GM12878 (cell line): ENCODE measurements at regions not wholly inside any gene's neighbourhood (a gene's known extent, or its start where the extent isn't known, plus 50 kb on each side); places are given as distances from the start of the nearest gene placed in this dataset.
"Not testable (repeated sequence)": the region's sequence is repeated elsewhere in the genome, so short reads cannot be mapped to it uniquely, and the experiment has no call there.

ENCODE experiments used
- ATAC-seq: fragments of 200-7000 bp; cut with Tn5 transposase; 3 replicates; pipeline ENCODE4 v1.9.1; 2020; ENCODE audit warnings: mild to moderate bottlenecking, moderate library complexity
- BruUV-seq: library from RNA; stranded (reverse); fragments of 400-500 nt; replicated peaks from 2 replicates; lab custom pipeline; 2021; lab: Mats Ljungman, UMichigan
- CTCF ChIA-PET: fragments of 300-600 bp; sonication (Branson Sonifier 250); formaldehyde crosslinking; extraction: SDS; loops from one replicate; lab custom pipeline; 2021; ENCODE audit warnings: inconsistent platforms; lab: Yijun Ruan, JAX
- POLR2A ChIA-PET: fragments of 350-600 bp; formaldehyde crosslinking; extraction: SDS; loops from one replicate; lab custom pipeline; 2021; ENCODE audit warnings: inconsistent platforms; lab: Charles Lee
- RAD21 ChIA-PET: fragments of 300-600 bp; sonication (Branson Sonifier 250); formaldehyde crosslinking; loops from one replicate; lab custom pipeline; 2023; ENCODE audit warnings: antibody characterized with exemption; ENCODE audit not compliant: unreplicated experiment; lab: Charles Lee
- SMC1A ChIA-PET: fragments of 300-600 bp; sonication (Branson Sonifier 250); formaldehyde crosslinking; loops from one replicate; lab custom pipeline; 2023; ENCODE audit not compliant: unreplicated experiment, uncharacterized antibody; lab: Charles Lee
- DNase-seq: peaks from one replicate; pipeline ENCODE4 v3.0.0-alpha.2; 2011; ENCODE audit warnings: low read depth, low spot score
- FAIRE-seq: peaks from 3 replicates; lab custom pipeline; 2011; peaks lifted over from hg19 to GRCh38; lab: Jason Lieb, UNC
- H2AFZ ChIP-seq: 2 replicates; pipeline ENCODE4 v1.6.0; 2011; ENCODE audit warnings: low read depth, low read length, control low read depth; ENCODE audit not compliant: control insufficient read depth
- H3K27ac ChIP-seq: 2 replicates; pipeline ENCODE4 v1.5.1; 2011; ENCODE audit warnings: control low read depth; ENCODE audit not compliant: control insufficient read depth, insufficient read depth
- H3K27me3 ChIP-seq, 2 experiments: replicated peaks in 1 of 2; 2 replicates each; pipeline versions ENCODE4 v1.6.0 to v1.6.1; 2011; ENCODE audit warnings: low read length in 1 of 2; ENCODE audit not compliant: control insufficient read depth in 2 of 2, insufficient read depth in 2 of 2
- H3K36me3 ChIP-seq, 2 experiments: 2 replicates each; pipeline ENCODE4 v1.5.1; 2011; ENCODE audit warnings: low read length in 1 of 2; ENCODE audit not compliant: control insufficient read depth in 2 of 2, insufficient read depth in 2 of 2
- H3K4me1 ChIP-seq: 2 replicates; pipeline ENCODE4 v1.6.1; 2011; ENCODE audit warnings: mild to moderate bottlenecking, low read length, moderate library complexity, mixed read lengths; ENCODE audit not compliant: control insufficient read depth, insufficient read depth
- H3K4me2 ChIP-seq: 2 replicates; pipeline ENCODE4 v1.6.0; 2011; ENCODE audit warnings: control low read depth; ENCODE audit not compliant: control insufficient read depth, insufficient read depth
- H3K4me3 ChIP-seq: fragments of 200-600 bp; sonication (generic); 2 replicates; pipeline ENCODE4 v1.5.1; 2016
- H3K79me2 ChIP-seq: 2 replicates; pipeline ENCODE4 v1.6.0; 2011; ENCODE audit warnings: low read length; ENCODE audit not compliant: control insufficient read depth, insufficient read depth
- H3K9ac ChIP-seq: 2 replicates; pipeline ENCODE4 v1.8.0; 2011; ENCODE audit warnings: low read length, control low read depth, mixed read lengths; ENCODE audit not compliant: control insufficient read depth, insufficient read depth
- H3K9me3 ChIP-seq: replicated peaks from 3 replicates; pipeline ENCODE4 v1.5.1; 2011; ENCODE audit warnings: mild to moderate bottlenecking, low read length; ENCODE audit not compliant: control insufficient read depth, insufficient read depth
- H4K20me1 ChIP-seq: 2 replicates; pipeline ENCODE4 v1.6.0; 2011; ENCODE audit not compliant: control insufficient read depth, insufficient read depth
- BCL11A ChIP-seq: IDR thresholded peaks from 2 replicates; pipeline ENCODE4 v1.6.1; 2011; ENCODE audit warnings: low read depth, low read length
- E4F1 ChIP-seq: fragments of 450-650 bp; IDR thresholded peaks from 2 replicates; pipeline ENCODE4 v1.6.1; 2018; ENCODE audit warnings: borderline replicate concordance, mild to moderate bottlenecking; ENCODE audit not compliant: partially characterized antibody
- EED ChIP-seq: sonication (generic); IDR thresholded peaks from 2 replicates; pipeline ENCODE4 v1.6.1; 2016; ENCODE audit warnings: antibody characterized with exemption, low read depth
- MEF2B ChIP-seq: fragments of 450-650 bp; IDR thresholded peaks from 2 replicates; pipeline ENCODE4 v1.6.1; 2018; ENCODE audit warnings: mild to moderate bottlenecking, moderate library complexity; ENCODE audit not compliant: partially characterized antibody, poor library complexity, severe bottlenecking
- RB1 ChIP-seq: fragments of 450-650 bp; formaldehyde crosslinking; IDR thresholded peaks from 2 replicates; pipeline ENCODE4 v1.6.1; 2017; ENCODE audit warnings: mild to moderate bottlenecking, borderline replicate concordance
- SIX5 ChIP-seq: IDR thresholded peaks from 2 replicates; pipeline ENCODE4 v1.6.1; 2011; ENCODE audit warnings: mild to moderate bottlenecking, low read depth, low read length, moderate library complexity; ENCODE audit not compliant: severe bottlenecking
- TBL1XR1 ChIP-seq: IDR thresholded peaks from 2 replicates; pipeline ENCODE4 v1.6.1; 2012; ENCODE audit warnings: low read depth, low read length, improper control_type of control experiment
- USF1 ChIP-seq: IDR thresholded peaks from 2 replicates; pipeline ENCODE4 v1.6.1; 2011; ENCODE audit warnings: borderline replicate concordance, low read depth, mild to moderate bottlenecking, moderate library complexity, mixed read lengths, low read length; ENCODE audit not compliant: insufficient read depth; ENCODE audit errors: extremely low read length
- WGBS: methylation state at CpG from one replicate; pipeline ENCODE4 v1.1.6; 2016; ENCODE audit warnings: low lambda C conversion rate; ENCODE audit not compliant: insufficient replicate concordance, insufficient coverage; ENCODE audit errors: missing lambda C conversion rate; 5-methylcytosine and 5-hydroxymethylcytosine counted together
- in situ Hi-C: fragments of 300-500 bp; cut with MboI; formaldehyde crosslinking; loops from 9 replicates; pipeline ENCODE4 v1.14.3; 2018; ENCODE audit warnings: mixed read lengths
- intact Hi-C: fragments of 100-400 bp; cut with micrococcal nuclease; formaldehyde crosslinking; loops from one replicate; pipeline ENCODE4 v1.14.2; 2022; ENCODE audit not compliant: unreplicated experiment

- TF ChIP-seq USF1: no peak
- no peak for TF ChIP-seq E4F1
- TF ChIP-seq TBL1XR1: no peak
- no peak for TF ChIP-seq SIX5
- no peak for TF ChIP-seq MEF2B
- no peak for TF ChIP-seq RB1
- no peak for TF ChIP-seq BCL11A
- no peak for TF ChIP-seq EED
Observed at GRCh38 chr6:85856235-85856634, 213.5 kb upstream of the SYNCRIP start (continued).

GRCh38 chr6:85838351-85839119, 195.8 kb upstream of the SYNCRIP start:
- H3K27me3 ChIP-seq, H3K9me3 ChIP-seq, H4K20me1 ChIP-seq, FAIRE-seq, H3K4me3 ChIP-seq, ATAC-seq, H3K4me1 ChIP-seq, DNase-seq, H3K36me3 ChIP-seq, H3K79me2 ChIP-seq, intact Hi-C loops, H3K9ac ChIP-seq, H3K27ac ChIP-seq, H3K4me2 ChIP-seq, CTCF ChIA-PET, RAD21 ChIA-PET, BruUV-seq, in situ Hi-C loops, POLR2A ChIA-PET, H2AFZ ChIP-seq: not testable (repeated sequence)
- WGBS: 71% methylated on average over 15 of the region's 37 CpGs
- SMC1A ChIA-PET: interaction anchor here (0.6 kb wide), 1 partner anchor 928 kb away, joined by 3 read pairs; no protein-coding TSS in a partner anchor
